Peyer's patch (tissue), 4 donors: ENCODE measurements at regions not wholly inside any gene's neighbourhood (a gene's known extent, or its start where the extent isn't known, plus 50 kb on each side); places are given as distances from the start of the nearest gene placed in this dataset.

Experiments used
- POLR2A ChIP-seq, 2 donors: fragments of 450-650 bp; IDR thresholded peaks; one replicate each; pipeline ENCODE4 v1.5.1; 2017; ENCODE audit warnings: antibody characterized with exemption in 2 of 2, mild to moderate bottlenecking in 2 of 2, moderate library complexity in 2 of 2
- TF ChIP-seq, protein P1 (sequence below), 6 experiments: fragments of 450-650 bp in 4 of 6; fragments of 200-600 bp in 2 of 6; sonication (generic) in 1 of 6; IDR thresholded peaks; one replicate each; pipeline ENCODE4 v1.5.1; 2017 to 2019; ENCODE audit warnings: antibody characterized with exemption in 6 of 6, mild to moderate bottlenecking in 3 of 6, moderate library complexity in 1 of 6

DNA sequence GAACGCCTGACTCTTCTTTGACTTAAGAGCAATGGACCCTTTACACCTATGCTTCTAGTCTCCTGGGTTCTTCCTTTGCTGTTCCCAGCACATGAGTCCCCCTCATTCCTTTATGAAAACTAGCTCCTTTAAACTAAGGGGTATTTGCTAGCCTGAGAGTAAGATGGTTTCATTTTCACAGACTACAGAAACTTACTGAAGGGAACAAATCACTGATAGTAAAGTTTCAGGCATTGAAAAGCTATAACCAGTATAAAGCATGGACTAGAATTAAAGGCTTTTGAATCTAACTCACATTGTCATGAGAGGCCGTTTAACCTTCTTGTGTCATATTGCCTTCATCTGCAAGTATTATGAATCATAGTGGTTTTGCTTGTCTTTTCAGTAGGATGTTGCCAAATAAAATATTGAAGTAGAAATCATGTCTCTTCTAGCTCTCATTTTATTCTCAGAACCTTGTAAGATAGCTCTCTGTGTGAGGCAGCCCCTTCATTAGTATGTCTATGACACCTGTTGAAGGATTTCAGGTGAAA, 765.9 kb downstream of the NR2F2 start:
- TF ChIP-seq, protein P1, sequence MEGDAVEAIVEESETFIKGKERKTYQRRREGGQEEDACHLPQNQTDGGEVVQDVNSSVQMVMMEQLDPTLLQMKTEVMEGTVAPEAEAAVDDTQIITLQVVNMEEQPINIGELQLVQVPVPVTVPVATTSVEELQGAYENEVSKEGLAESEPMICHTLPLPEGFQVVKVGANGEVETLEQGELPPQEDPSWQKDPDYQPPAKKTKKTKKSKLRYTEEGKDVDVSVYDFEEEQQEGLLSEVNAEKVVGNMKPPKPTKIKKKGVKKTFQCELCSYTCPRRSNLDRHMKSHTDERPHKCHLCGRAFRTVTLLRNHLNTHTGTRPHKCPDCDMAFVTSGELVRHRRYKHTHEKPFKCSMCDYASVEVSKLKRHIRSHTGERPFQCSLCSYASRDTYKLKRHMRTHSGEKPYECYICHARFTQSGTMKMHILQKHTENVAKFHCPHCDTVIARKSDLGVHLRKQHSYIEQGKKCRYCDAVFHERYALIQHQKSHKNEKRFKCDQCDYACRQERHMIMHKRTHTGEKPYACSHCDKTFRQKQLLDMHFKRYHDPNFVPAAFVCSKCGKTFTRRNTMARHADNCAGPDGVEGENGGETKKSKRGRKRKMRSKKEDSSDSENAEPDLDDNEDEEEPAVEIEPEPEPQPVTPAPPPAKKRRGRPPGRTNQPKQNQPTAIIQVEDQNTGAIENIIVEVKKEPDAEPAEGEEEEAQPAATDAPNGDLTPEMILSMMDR (IDR thresholded peaks at IDR 0.05) = no peak
- TF ChIP-seq POLR2A (IDR thresholded peaks at IDR 0.05) = no peak
